H9 (cell line): ENCODE measurements at regions not wholly inside any gene's neighbourhood (a gene's known extent, or its start where the extent isn't known, plus 50 kb on each side); places are given as distances from the start of the nearest gene placed in this dataset.
"Not testable (repeated sequence)": the region's sequence is repeated elsewhere in the genome, so short reads cannot be mapped to it uniquely, and the experiment has no call there.

Experiments
- DNase-seq: peaks from one replicate; pipeline ENCODE4 v3.0.0-alpha.2; 2017
- H2AFZ ChIP-seq: one replicate; pipeline ENCODE4 v1.6.1; 2013; ENCODE audit warnings: mild to moderate bottlenecking, low read length, control low read depth, moderate library complexity
- H2AK5ac ChIP-seq: 2 replicates; pipeline ENCODE4 v1.6.1; 2013; ENCODE audit warnings: low read length, control low read depth, mixed read lengths; ENCODE audit not compliant: insufficient read length
- H2BK120ac ChIP-seq: one replicate; pipeline ENCODE4 v1.6.1; 2013; ENCODE audit warnings: low read depth, mild to moderate bottlenecking, low read length, control low read depth, inconsistent platforms; ENCODE audit not compliant: poor library complexity, severe bottlenecking
- H2BK12ac ChIP-seq: 2 replicates; pipeline ENCODE4 v1.6.1; 2013; ENCODE audit warnings: low read length, control low read depth, mixed read lengths, low read depth; ENCODE audit not compliant: insufficient read length
- H2BK15ac ChIP-seq: 2 replicates; pipeline ENCODE4 v1.6.1; 2013; ENCODE audit warnings: low read depth, low read length, control low read depth
- H2BK20ac ChIP-seq: one replicate; pipeline ENCODE4 v1.6.1; 2013; ENCODE audit warnings: low read depth, mild to moderate bottlenecking, low read length, control low read depth, inconsistent platforms; ENCODE audit not compliant: poor library complexity, severe bottlenecking
- H2BK5ac ChIP-seq: 2 replicates; pipeline ENCODE4 v1.6.1; 2013; ENCODE audit warnings: low read length, control low read depth, mixed read lengths; ENCODE audit not compliant: insufficient read length
- H3K14ac ChIP-seq: 2 replicates; pipeline ENCODE4 v1.6.1; 2013; ENCODE audit warnings: low read length, control low read depth; ENCODE audit not compliant: insufficient read depth
- H3K18ac ChIP-seq: 2 replicates; pipeline ENCODE4 v1.6.1; 2013; ENCODE audit warnings: low read depth, mild to moderate bottlenecking, mixed read lengths, low read length, control low read depth; ENCODE audit not compliant: insufficient read length
- H3K23ac ChIP-seq: 2 replicates; pipeline ENCODE4 v1.6.1; 2013; ENCODE audit warnings: low read length, control low read depth, mixed read lengths, low read depth; ENCODE audit not compliant: insufficient read length
- H3K23me2 ChIP-seq: 2 replicates; pipeline ENCODE4 v1.6.1; 2013; ENCODE audit warnings: low read depth, mild to moderate bottlenecking, mixed read lengths, low read length, control low read depth; ENCODE audit not compliant: insufficient read length, poor library complexity, severe bottlenecking
- H3K27ac ChIP-seq: 2 replicates; pipeline ENCODE4 v1.5.1; 2013; ENCODE audit warnings: low read length, control low read depth, mixed read lengths, low read depth; ENCODE audit not compliant: insufficient read length
- H3K27me3 ChIP-seq: 2 replicates; pipeline ENCODE4 v1.6.1; 2013; ENCODE audit warnings: low read length, control low read depth, inconsistent platforms; ENCODE audit not compliant: insufficient read depth
- H3K4ac ChIP-seq: 2 replicates; pipeline ENCODE4 v1.6.1; 2013; ENCODE audit warnings: low read depth, mild to moderate bottlenecking, control low read depth, inconsistent platforms, low read length, moderate library complexity
- H3K4me1 ChIP-seq: 2 replicates; pipeline ENCODE4 v1.6.1; 2013; ENCODE audit warnings: low read length, control low read depth, inconsistent platforms; ENCODE audit not compliant: insufficient read depth
- H3K4me2 ChIP-seq: 2 replicates; pipeline ENCODE4 v1.6.1; 2013; ENCODE audit warnings: low read length, control low read depth, mixed read lengths; ENCODE audit not compliant: insufficient read length, insufficient read depth
- H3K56ac ChIP-seq: 2 replicates; pipeline ENCODE4 v1.6.1; 2013; ENCODE audit warnings: low read depth, mild to moderate bottlenecking, mixed read lengths, low read length, control low read depth; ENCODE audit not compliant: insufficient read length
- H3K79me1 ChIP-seq: 2 replicates; pipeline ENCODE4 v1.6.1; 2013; ENCODE audit warnings: low read depth, mild to moderate bottlenecking, moderate library complexity, low read length, control low read depth, inconsistent platforms; ENCODE audit not compliant: insufficient read depth, poor library complexity, severe bottlenecking
- H3K79me2 ChIP-seq: 2 replicates; pipeline ENCODE4 v1.6.1; 2013; ENCODE audit warnings: low read length, control low read depth, inconsistent platforms; ENCODE audit not compliant: insufficient read depth
- H3K9ac ChIP-seq: 2 replicates; pipeline ENCODE4 v1.6.1; 2013; ENCODE audit warnings: low read length, control low read depth, mixed read lengths; ENCODE audit not compliant: insufficient read length; ENCODE audit errors: extremely low read depth
- H3K9me3 ChIP-seq: one replicate; pipeline ENCODE4 v1.6.1; 2013; ENCODE audit warnings: low read depth, low read length, inconsistent platforms; ENCODE audit not compliant: control insufficient read depth
- H3T11ph ChIP-seq: one replicate; pipeline ENCODE4 v1.6.1; 2013; ENCODE audit warnings: mild to moderate bottlenecking, low read length, control low read depth, inconsistent platforms
- H4K20me1 ChIP-seq: one replicate; pipeline ENCODE4 v1.6.1; 2013; ENCODE audit not compliant: control insufficient read depth, insufficient read length, insufficient read depth
- H4K5ac ChIP-seq: 2 replicates; pipeline ENCODE4 v1.6.1; 2013; ENCODE audit warnings: low read depth, mild to moderate bottlenecking, mixed read lengths, low read length, control low read depth; ENCODE audit not compliant: insufficient read length
- H4K8ac ChIP-seq: replicated peaks from 2 replicates; pipeline ENCODE4 v1.6.1; 2013; ENCODE audit warnings: low read length, control low read depth, mixed read lengths, low read depth; ENCODE audit not compliant: insufficient read length
- H4K91ac ChIP-seq: 2 replicates; pipeline ENCODE4 v1.6.1; 2013; ENCODE audit warnings: low read depth, mild to moderate bottlenecking, moderate library complexity, mixed read lengths, low read length, control low read depth; ENCODE audit not compliant: insufficient read length
- H3K27ac Mint-ChIP-seq, 3 experiments: 2 replicates in 2 of 3; 3 replicates in 1 of 3; pipeline ENCODE4 v1.8.0; 2020 to 2021; ENCODE audit warnings: mixed read lengths in 3 of 3, mild to moderate bottlenecking in 1 of 3, moderate library complexity in 1 of 3
- H3K27me3 Mint-ChIP-seq: 2 replicates; pipeline ENCODE4 v1.8.0; 2021; ENCODE audit warnings: low read depth, mild to moderate bottlenecking, moderate library complexity, mixed read lengths
- H3K36me3 Mint-ChIP-seq, 3 experiments: 2 replicates in 2 of 3; 3 replicates in 1 of 3; pipeline ENCODE4 v1.8.0; 2020 to 2021; ENCODE audit warnings: low read depth in 3 of 3, mixed read lengths in 3 of 3; ENCODE audit not compliant: insufficient read depth in 1 of 3
- H3K4me1 Mint-ChIP-seq, 2 experiments: 2 replicates each; pipeline ENCODE4 v1.8.0; 2020; ENCODE audit warnings: mixed read lengths in 2 of 2
- H3K4me3 Mint-ChIP-seq, 2 experiments: 2 replicates in 1 of 2; 3 replicates in 1 of 2; pipeline ENCODE4 v1.8.0; 2020 to 2021; ENCODE audit warnings: mild to moderate bottlenecking in 2 of 2, mixed read lengths in 2 of 2, moderate library complexity in 1 of 2
- H3K9me3 Mint-ChIP-seq, 2 experiments: 2 replicates in 1 of 2; 3 replicates in 1 of 2; pipeline ENCODE4 v1.8.0; 2020; ENCODE audit warnings: mild to moderate bottlenecking in 2 of 2, mixed read lengths in 2 of 2, moderate library complexity in 1 of 2
- WGBS: extraction: QIAGEN DNeasy Blood & Tissue Kit; methylation state at CpG from one replicate; pipeline ENCODE4 v1.1.7; 2013; ENCODE audit warnings: missing lambda C conversion rate, low lambda C conversion rate, mixed read lengths; ENCODE audit not compliant: insufficient read length; ENCODE audit errors: extremely low coverage; 5-methylcytosine and 5-hydroxymethylcytosine counted together
- TF ChIP-seq, protein P1 (sequence below): fragments of 200-600 bp; sonication (generic); conservative IDR thresholded peaks from 3 replicates; pipeline ENCODE4 v1.8.0; 2021; ENCODE audit warnings: antibody characterized with exemption, mild to moderate bottlenecking

DNA sequence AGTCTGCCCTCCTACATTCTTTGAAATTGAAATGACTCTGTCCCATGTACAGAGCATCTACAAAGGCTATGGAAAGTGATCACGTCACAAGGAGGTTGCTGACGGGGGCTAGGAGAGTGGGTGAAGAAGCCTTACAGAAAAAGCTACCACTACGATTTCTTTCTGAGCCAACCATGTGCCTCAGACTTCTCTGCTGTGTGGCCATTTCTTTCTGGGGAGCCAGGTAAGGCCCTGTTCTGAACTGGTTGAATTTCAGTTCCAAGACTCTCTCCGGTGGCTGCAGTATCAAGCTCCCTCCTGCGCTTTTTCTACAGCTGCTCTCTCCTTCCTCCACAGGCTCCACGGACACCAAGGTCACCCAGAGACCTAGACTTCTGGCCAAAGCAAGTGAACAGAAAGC, 112.5 kb upstream of the PRSS1 start:
- no peak overlapping the region for H3K4me3 Mint-ChIP-seq
- H3K18ac ChIP-seq, result no peak overlapping the region
- H3T11ph ChIP-seq, result no peak overlapping the region
- H3K27me3 ChIP-seq, result no peaks in the 10 kb centered on the region
- peaks cover 0 to 5% (median 4%) of the 10 kb centered on the region in 3 experiments; a peak in 3 of 7 replicates for H3K36me3 Mint-ChIP-seq
- H3K27me3 Mint-ChIP-seq, result peaks cover 10% of the 10 kb centered on the region
- no peak overlapping the region for H3K4ac ChIP-seq
- no peak overlapping the region for H4K8ac ChIP-seq
- H4K20me1 ChIP-seq, result no peaks in the 10 kb centered on the region
- no peak overlapping the region; a peak in 1 of 7 replicates for H3K27ac Mint-ChIP-seq
- H3K27ac ChIP-seq, result no peak overlapping the region
- no peak overlapping the region for H3K14ac ChIP-seq
- H3K9me3 Mint-ChIP-seq, result peaks cover 4 to 10% of the 10 kb centered on the region in 2 experiments
- H3K56ac ChIP-seq, result no peak overlapping the region
- no peaks in the 10 kb centered on the region for H3K9me3 ChIP-seq
- no peak for DNase-seq
- no peak overlapping the region for H2BK20ac ChIP-seq
- H3K4me2 ChIP-seq, result no peak overlapping the region
- TF ChIP-seq, protein P1, sequence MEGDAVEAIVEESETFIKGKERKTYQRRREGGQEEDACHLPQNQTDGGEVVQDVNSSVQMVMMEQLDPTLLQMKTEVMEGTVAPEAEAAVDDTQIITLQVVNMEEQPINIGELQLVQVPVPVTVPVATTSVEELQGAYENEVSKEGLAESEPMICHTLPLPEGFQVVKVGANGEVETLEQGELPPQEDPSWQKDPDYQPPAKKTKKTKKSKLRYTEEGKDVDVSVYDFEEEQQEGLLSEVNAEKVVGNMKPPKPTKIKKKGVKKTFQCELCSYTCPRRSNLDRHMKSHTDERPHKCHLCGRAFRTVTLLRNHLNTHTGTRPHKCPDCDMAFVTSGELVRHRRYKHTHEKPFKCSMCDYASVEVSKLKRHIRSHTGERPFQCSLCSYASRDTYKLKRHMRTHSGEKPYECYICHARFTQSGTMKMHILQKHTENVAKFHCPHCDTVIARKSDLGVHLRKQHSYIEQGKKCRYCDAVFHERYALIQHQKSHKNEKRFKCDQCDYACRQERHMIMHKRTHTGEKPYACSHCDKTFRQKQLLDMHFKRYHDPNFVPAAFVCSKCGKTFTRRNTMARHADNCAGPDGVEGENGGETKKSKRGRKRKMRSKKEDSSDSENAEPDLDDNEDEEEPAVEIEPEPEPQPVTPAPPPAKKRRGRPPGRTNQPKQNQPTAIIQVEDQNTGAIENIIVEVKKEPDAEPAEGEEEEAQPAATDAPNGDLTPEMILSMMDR, result no peak
- H3K4me1 Mint-ChIP-seq, result 0 out of 4 replicates have a peak, but pooled peaks cover 0 to 2% of the 10 kb centered on the region in 2 experiments
- H2AFZ ChIP-seq, result no peak overlapping the region
- WGBS, result no CpG with 5 or more reads among the region's 6 CpGs
- no peak overlapping the region for H2BK120ac ChIP-seq
- H2BK12ac ChIP-seq, result no peak overlapping the region
- no peak overlapping the region for H3K23ac ChIP-seq
- no peak overlapping the region for H2AK5ac ChIP-seq
- no peak overlapping the region for H4K5ac ChIP-seq
- H3K79me1 ChIP-seq, result no peaks in the 10 kb centered on the region
- H3K23me2 ChIP-seq, result no peaks in the 10 kb centered on the region
- no peaks in the 10 kb centered on the region for H3K4me1 ChIP-seq
- H2BK15ac ChIP-seq, result no peak overlapping the region
- no peak overlapping the region for H4K91ac ChIP-seq
- no peak overlapping the region for H2BK5ac ChIP-seq
- no peak overlapping the region for H3K9ac ChIP-seq
- H3K79me2 ChIP-seq, result no peaks in the 10 kb centered on the region

DNA sequence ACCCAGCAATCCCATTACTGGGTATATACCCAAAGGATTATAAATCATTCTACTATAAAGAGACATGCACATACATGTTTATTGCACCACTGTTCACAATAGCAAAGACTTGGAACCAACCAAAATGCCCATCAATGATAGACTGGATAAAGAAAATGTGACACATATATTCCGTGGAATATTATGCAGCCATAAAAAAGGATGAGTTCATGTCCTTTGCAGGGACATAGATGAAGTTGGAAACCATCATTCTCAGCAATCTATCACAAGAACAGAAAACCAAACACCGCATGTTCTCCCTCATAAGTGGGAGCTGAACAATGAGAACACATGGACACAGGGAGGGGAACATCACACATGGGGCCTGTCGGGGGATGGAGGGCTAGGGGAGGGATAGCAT, 113.2 kb upstream of the PRSS1 start:
- not testable (repeated sequence) for H3K56ac ChIP-seq, H3K4me1 Mint-ChIP-seq, H3K9ac ChIP-seq, H3K4me3 Mint-ChIP-seq, H3K18ac ChIP-seq, H2AFZ ChIP-seq, H4K5ac ChIP-seq, H3K27me3 ChIP-seq, H2BK5ac ChIP-seq, H4K8ac ChIP-seq, H3K27ac Mint-ChIP-seq, H3K36me3 Mint-ChIP-seq, H3K23ac ChIP-seq, H2BK12ac ChIP-seq, H2BK120ac ChIP-seq, H4K91ac ChIP-seq, H4K20me1 ChIP-seq, H2BK20ac ChIP-seq, H3K4me1 ChIP-seq, DNase-seq, H2AK5ac ChIP-seq, H3K79me2 ChIP-seq, H3K27ac ChIP-seq, H3K14ac ChIP-seq, H2BK15ac ChIP-seq, H3K79me1 ChIP-seq, H3K23me2 ChIP-seq, H3K4ac ChIP-seq, H3T11ph ChIP-seq, H3K9me3 ChIP-seq, H3K4me2 ChIP-seq
- no CpG with 5 or more reads among the region's 3 CpGs for WGBS
- Mint-ChIP-seq H3K27me3 (peaks cover 11% of the 10 kb centered on the region), H3K9me3 (peaks cover 11 to 15% of the 10 kb centered on the region in 2 experiments)
